GM10266 (cell line): ENCODE measurements at regions not wholly inside any gene's neighbourhood (a gene's known extent, or its start where the extent isn't known, plus 50 kb on each side); places are given as distances from the start of the nearest gene placed in this dataset.
"Not testable (repeated sequence)": the region's sequence is repeated elsewhere in the genome, so short reads cannot be mapped to it uniquely, and the experiment has no call there.

Experiments used
- DNase-seq: peaks from one replicate; pipeline ENCODE4 v3.0.0; 2012; ENCODE audit errors: extremely low spot score
- CTCF ChIP-seq: IDR thresholded peaks from 2 replicates; pipeline ENCODE4 v1.5.1; 2012; ENCODE audit warnings: mild to moderate bottlenecking, low read depth; ENCODE audit not compliant: control insufficient read depth, insufficient read depth; ENCODE audit errors: missing control alignments

- DNase-seq, result no peak
- no peak for TF ChIP-seq CTCF
Measured at GRCh38 chr6:112881828-112882780, 535.0 kb downstream of the RFPL4B start.

- no peak for TF ChIP-seq CTCF
- DNase-seq, result no peak
Measured at GRCh38 chr6:112883095-112883494, 536.0 kb downstream of the RFPL4B start.

GRCh38 chr6:112886415-112886814 lies 539.3 kb downstream of the RFPL4B start:
- no peak for DNase-seq
- no peak for TF ChIP-seq CTCF

GRCh38 chr6:112887424-112887823 lies 540.3 kb downstream of the RFPL4B start:
- DNase-seq, result not testable (repeated sequence)

- no peak for TF ChIP-seq CTCF
- DNase-seq, result no peak
Measured at GRCh38 chr6:112899541-112899940, 552.4 kb downstream of the RFPL4B start.

GRCh38 chr6:112903361-112903760 lies 556.2 kb downstream of the RFPL4B start:
- no peak for DNase-seq
- TF ChIP-seq CTCF, result no peak

GRCh38 chr6:112906726-112907125 lies 559.6 kb downstream of the RFPL4B start:
- TF ChIP-seq CTCF, result no peak
- DNase-seq, result no peak
